ENCODE measurements at regions not wholly inside any gene's neighbourhood (a gene's known extent, or its start where the extent isn't known, plus 50 kb on each side); places are given as distances from the start of the nearest gene placed in this dataset.

DNA sequence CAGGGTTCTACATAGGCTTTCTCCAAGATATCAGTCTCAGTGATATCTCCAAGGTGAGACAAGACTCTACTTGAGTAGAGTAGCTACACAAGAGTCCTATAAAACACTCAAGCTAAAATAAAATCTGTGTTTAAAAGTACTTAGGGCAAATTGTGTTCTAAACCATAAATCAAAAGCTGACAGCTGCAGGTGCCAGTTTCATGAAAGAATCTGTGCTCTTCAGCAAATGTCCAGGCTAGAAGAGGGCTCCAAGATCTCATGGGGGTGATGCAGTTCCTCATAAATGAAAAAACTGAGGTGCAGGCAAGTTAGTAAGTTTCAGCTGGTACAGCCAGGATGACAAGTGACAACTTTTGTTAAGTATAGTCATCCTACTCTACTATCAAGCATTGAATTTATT, 142.8 kb upstream of the TNPO1 start:
- H3K79me2 ChIP-seq (ENCODE audit: control insufficient read depth, insufficient read depth, low read length), result no peaks in the 10 kb centered on the region
- ATAC-seq (no peak), FAIRE-seq (no peak), DNase-seq (ENCODE audit: extremely low read depth in 1 of 4, low spot score in 3 of 4) (no peak)
- H3K9ac ChIP-seq (ENCODE audit: insufficient read depth in 1 of 2, low read depth in 2 of 2, low read length in 2 of 2), result no peak overlapping the region
- H3K9me1 ChIP-seq (ENCODE audit: control insufficient read depth, insufficient read depth, low read length), result no peaks in the 10 kb centered on the region
- intact Hi-C loops (cut with micrococcal nuclease), result no loop called here
- H3K4me1 ChIP-seq (replicated peaks in 1 of 2; ENCODE audit: control insufficient read depth in 2 of 2, insufficient read depth in 2 of 2, low read length in 2 of 2), result no peaks in the 10 kb centered on the region
- H3K36me3 ChIP-seq (ENCODE audit: control insufficient read depth, insufficient read depth, low read length), result no peaks in the 10 kb centered on the region
- ChIA-PET POLR2A (no interaction called here), CTCF (ENCODE audit: low intra/inter-chr PET ratio) (no interaction called here)
- H3K27ac ChIP-seq (ENCODE audit: extremely low read depth, low read depth, low read length), result no peak overlapping the region
- H3K9me3 ChIP-seq (replicated peaks; ENCODE audit: control insufficient read depth, insufficient read depth, low read depth, low read length), result no peaks in the 10 kb centered on the region
- H3K27me3 ChIP-seq (ENCODE audit: control insufficient read depth in 2 of 2, insufficient read depth in 2 of 2, low read length in 2 of 2), result peaks cover 7 to 9% of the 10 kb centered on the region in 2 experiments
- peak; percentile 56 for TF ChIP-seq MEIS2 (IDR thresholded peaks at IDR 0.05; ENCODE audit: partially characterized antibody)
- TF ChIP-seq, protein P1, sequence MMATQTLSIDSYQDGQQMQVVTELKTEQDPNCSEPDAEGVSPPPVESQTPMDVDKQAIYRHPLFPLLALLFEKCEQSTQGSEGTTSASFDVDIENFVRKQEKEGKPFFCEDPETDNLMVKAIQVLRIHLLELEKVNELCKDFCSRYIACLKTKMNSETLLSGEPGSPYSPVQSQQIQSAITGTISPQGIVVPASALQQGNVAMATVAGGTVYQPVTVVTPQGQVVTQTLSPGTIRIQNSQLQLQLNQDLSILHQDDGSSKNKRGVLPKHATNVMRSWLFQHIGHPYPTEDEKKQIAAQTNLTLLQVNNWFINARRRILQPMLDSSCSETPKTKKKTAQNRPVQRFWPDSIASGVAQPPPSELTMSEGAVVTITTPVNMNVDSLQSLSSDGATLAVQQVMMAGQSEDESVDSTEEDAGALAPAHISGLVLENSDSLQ (IDR thresholded peaks at IDR 0.05), result peak; percentile 62
- TF ChIP-seq, protein P2, sequence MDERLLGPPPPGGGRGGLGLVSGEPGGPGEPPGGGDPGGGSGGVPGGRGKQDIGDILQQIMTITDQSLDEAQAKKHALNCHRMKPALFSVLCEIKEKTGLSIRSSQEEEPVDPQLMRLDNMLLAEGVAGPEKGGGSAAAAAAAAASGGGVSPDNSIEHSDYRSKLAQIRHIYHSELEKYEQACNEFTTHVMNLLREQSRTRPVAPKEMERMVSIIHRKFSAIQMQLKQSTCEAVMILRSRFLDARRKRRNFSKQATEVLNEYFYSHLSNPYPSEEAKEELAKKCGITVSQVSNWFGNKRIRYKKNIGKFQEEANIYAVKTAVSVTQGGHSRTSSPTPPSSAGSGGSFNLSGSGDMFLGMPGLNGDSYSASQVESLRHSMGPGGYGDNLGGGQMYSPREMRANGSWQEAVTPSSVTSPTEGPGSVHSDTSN (CRISPR knock-in tag; IDR thresholded peaks at IDR 0.05; ENCODE audit: low read depth), result no peak
- TF ChIP-seq, protein P2 (tag; conservative IDR thresholded peaks at IDR 0.05; ENCODE audit: low read depth), result peak; percentile 43; the same call in 1 of the 2 replicates
- TF ChIP-seq ZNF76 (CRISPR knock-in tag; IDR thresholded peaks at IDR 0.05; ENCODE audit: borderline replicate concordance), result no peak
- no peaks in the 10 kb centered on the region for H4K20me1 ChIP-seq (replicated peaks; ENCODE audit: control insufficient read depth, insufficient read depth, low read length)
- H3K4me3 ChIP-seq, result no peak overlapping the region
- no peak overlapping the region for H2AFZ ChIP-seq (ENCODE audit: low read depth, low read length)
- H3K4me2 ChIP-seq (ENCODE audit: insufficient read depth, low read length), result no peak overlapping the region
- BruUV-seq (replicated peaks), result no TSS peak
- in situ Hi-C loops (cut with MboI), result no loop called here
